HG03575 (cell line): ENCODE measurements at regions not wholly inside any gene's neighbourhood (a gene's known extent, or its start where the extent isn't known, plus 50 kb on each side); places are given as distances from the start of the nearest gene placed in this dataset.
"Not testable (repeated sequence)": the region's sequence is repeated elsewhere in the genome, so short reads cannot be mapped to it uniquely, and the experiment has no call there.

ENCODE experiments used
- ATAC-seq: cut with Tn5 transposase; IDR thresholded peaks from one replicate; pipeline ENCODE4 v1.9.1; 2021; ENCODE audit not compliant: unreplicated experiment, insufficient number of reproducible peaks, low FRiP score; ENCODE audit errors: extremely low read depth

DNA sequence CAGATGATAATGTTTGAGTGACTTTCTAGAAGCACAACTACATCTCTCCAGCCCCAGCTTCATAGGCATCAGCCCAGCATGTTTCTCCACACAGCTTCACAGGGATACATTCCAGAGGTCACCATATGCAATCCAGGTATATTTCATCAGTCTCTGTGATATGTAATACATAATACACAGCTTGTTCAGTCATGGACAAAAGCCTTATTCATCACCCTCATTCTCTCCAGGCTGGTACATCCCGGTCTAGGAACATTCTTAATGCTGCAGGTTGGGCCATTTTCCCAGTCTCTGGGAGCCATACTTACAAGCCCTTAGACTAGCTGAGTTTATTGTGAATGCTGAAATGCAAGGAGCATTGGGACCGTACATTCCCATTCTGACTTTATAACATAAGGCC is 169.4 kb downstream of the TMEM200A start:
- ATAC-seq = no peak

GRCh38 chr6:130537447-130537846 is 171.6 kb downstream of the TMEM200A start:
- no peak for ATAC-seq

GRCh38 chr6:130547723-130548122 is 181.9 kb downstream of the TMEM200A start:
- ATAC-seq = no peak

- ATAC-seq = no peak
Measured at GRCh38 chr6:130557481-130558112, 191.8 kb downstream of the TMEM200A start.

GRCh38 chr6:130558131-130558530 is 192.3 kb downstream of the TMEM200A start:
- no peak for ATAC-seq

- ATAC-seq = no peak
Measured at GRCh38 chr6:130559166-130559565, 193.3 kb downstream of the TMEM200A start.

GRCh38 chr6:130560231-130560630 is 194.4 kb downstream of the TMEM200A start:
- no peak for ATAC-seq

- not testable (repeated sequence) for ATAC-seq
Measured at GRCh38 chr6:130561159-130561558, 195.3 kb downstream of the TMEM200A start.

DNA sequence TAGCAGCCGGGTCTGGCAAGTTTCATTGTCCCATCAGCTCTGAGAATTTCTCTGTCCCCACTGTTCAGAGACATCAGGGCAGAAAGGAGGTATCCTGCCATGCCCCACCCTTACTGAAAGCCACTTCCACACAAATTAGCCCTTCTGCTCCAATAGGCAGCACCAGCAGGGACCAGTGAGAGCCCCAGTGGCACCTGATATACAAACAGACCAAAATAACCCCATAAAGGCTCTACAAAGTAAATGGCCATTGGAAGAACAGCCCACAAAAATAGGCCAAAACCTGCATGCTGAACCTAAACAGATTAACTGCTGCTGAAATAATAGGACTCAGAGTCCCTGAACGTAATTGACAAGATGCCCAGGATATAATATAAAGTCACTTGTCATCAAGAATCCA is 199.9 kb downstream of the TMEM200A start:
- ATAC-seq = no peak

- ATAC-seq = no peak
Measured at GRCh38 chr6:130574146-130574545, 208.3 kb downstream of the TMEM200A start.

- ATAC-seq = peak; percentile 5
Measured at GRCh38 chr6:130575557-130575956, 209.7 kb downstream of the TMEM200A start.

DNA sequence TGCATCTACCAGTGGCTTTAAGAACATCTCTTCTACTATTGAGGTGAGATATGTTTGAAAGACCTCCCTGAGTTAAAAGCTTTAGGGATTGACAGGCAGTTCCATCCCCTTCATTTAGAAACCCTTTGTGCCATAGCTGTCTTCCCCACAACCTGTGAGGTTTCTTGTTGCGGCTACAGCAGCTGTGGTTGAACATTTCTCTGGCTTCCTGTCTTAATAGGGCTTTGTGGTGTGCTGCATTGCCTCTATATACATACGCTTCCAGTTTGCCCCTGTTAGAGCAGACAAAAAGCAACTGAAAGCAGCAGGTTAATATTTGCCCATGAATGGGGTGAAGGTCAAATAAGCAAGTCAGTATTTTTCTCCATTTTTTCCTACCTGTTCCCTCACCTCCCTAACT is 210.2 kb downstream of the TMEM200A start:
- ATAC-seq = peak; percentile 98

DNA sequence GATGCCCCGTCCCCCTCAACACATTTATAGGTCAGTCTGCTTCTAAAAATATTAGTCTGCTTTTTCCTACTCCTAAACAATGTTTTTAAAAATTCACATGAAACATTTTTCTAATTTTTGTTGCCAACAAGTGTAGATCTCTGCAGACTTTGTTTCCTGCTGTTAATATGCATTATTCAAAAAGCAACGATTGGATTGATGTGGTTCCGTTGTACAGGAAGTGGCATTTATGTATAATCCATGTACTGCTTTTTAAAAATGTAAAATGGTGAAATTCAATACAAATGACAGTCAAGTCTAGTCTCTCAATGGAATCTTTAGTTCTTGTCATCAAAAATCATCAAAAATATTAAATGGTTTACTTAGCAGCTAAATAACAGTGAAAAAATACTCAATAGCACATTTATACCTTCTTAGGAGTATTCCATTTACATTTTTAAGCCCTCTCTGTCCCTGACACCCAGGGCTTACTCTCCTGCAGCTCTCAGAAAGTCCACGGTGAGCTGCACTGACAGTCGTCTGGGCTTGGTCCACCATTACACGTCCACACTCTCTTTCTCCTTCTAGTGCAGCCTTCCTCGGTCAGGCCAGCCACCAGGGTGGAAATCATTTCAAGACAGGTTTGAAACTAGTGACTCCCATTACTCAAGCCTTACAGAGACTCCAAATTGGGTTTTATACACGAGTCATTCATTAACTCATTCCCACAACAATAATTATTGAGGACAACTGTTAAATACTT is 211.5 kb downstream of the TMEM200A start:
- no peak for ATAC-seq

DNA sequence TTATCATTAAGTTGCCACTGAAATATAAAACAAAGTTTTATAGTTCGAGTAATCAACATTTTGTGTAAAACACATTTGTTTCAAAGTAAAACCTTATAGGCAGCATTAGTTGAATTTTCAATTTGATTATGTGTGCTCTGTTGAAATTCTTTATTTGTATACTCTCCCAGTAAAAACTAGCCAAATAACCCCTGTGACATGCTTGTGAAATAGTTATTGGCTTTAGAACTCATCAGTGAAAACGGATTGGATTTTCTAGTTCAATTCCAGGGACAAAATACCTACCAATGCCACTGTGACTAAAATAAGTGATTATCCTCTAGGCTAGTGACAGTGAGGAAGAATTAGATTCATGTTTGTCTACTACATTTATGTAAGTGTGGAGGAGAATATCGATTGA is 212.9 kb downstream of the TMEM200A start:
- no peak for ATAC-seq

GRCh38 chr6:130583268-130583667 is 217.5 kb downstream of the TMEM200A start:
- no peak for ATAC-seq

DNA sequence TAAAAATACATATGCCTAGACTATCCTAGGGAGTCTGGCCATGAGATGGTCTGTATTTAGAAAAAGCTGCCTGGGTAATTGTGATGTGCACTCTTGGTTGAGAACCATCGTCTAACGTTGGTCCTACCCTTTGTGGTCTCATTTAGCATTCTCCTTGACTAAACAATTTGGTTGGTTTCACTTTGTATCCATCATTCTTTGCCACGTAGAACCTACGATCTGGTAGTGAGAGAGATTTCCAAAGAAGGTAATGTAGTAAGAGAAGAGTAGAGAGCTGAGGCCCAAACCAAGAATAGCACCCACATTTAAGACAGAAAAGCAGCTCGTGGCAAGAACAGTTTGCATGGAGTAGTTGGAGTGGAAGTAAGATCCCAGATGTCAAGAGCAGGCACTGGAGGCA is 219.8 kb downstream of the TMEM200A start:
- ATAC-seq = no peak

- ATAC-seq = no peak
Measured at GRCh38 chr6:130587778-130588520, 222.1 kb downstream of the TMEM200A start.

DNA sequence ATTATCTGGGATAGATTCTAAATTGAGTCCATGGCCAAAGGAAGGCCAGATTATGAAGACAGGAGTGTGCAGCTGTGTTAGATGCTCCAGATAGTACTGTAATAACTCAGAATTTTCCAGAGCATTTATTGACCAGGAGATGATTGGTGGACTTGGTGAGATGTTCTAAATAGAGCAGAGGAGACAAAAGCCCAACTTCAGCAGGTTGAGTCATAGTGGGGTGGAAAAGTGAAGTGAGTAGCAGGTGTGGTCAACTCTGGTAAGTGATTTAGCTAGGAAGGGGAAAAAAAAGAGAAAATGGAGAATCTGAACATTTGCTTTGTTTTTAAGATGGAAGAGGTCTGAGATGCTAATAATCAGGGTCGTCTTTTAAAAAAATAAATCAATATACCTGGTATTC is 227.4 kb downstream of the TMEM200A start:
- ATAC-seq = no peak

DNA sequence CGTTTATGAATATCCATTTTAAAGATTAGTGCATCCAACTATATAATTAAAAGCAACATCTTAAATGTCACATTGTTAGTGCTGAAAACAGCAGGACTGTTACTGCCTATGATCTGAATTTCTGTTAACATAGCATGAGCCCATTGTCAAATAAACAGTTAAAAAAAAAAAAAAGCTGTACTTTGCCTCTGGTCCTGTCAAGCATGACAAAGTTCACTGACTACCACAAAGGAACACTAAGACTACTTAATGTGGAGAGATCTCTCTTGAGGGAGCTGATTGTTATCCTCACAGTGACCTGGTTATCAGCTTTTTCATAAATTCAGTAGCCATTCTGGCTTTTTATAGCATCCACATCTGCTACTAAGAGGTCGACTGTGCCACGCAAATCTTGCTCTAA is 228.1 kb downstream of the TMEM200A start:
- ATAC-seq = no peak
